Choroid plexus epithelial cell (primary cell): ENCODE measurements at regions not wholly inside any gene's neighbourhood (a gene's known extent, or its start where the extent isn't known, plus 50 kb on each side); places are given as distances from the start of the nearest gene placed in this dataset.
"Not testable (repeated sequence)": the region's sequence is repeated elsewhere in the genome, so short reads cannot be mapped to it uniquely, and the experiment has no call there.

Source experiments
- DNase-seq: peaks from one replicate; pipeline ENCODE4 v3.0.0-alpha.2; 2010; ENCODE audit warnings: low read depth
- H3K4me3 ChIP-seq: 2 replicates; pipeline ENCODE4 v1.5.1; 2011; ENCODE audit warnings: low read depth, mild to moderate bottlenecking, control low read depth, low read length, moderate library complexity
- TF ChIP-seq, protein P1 (sequence below): conservative IDR thresholded peaks from 2 replicates; pipeline ENCODE4 v1.5.1; 2011; ENCODE audit warnings: low read depth, mild to moderate bottlenecking, control low read depth, inconsistent platforms, low read length, moderate library complexity

GRCh38 chr5:86536396-86536795 lies 81.3 kb upstream of the COX7C start:
- TF ChIP-seq, protein P1, sequence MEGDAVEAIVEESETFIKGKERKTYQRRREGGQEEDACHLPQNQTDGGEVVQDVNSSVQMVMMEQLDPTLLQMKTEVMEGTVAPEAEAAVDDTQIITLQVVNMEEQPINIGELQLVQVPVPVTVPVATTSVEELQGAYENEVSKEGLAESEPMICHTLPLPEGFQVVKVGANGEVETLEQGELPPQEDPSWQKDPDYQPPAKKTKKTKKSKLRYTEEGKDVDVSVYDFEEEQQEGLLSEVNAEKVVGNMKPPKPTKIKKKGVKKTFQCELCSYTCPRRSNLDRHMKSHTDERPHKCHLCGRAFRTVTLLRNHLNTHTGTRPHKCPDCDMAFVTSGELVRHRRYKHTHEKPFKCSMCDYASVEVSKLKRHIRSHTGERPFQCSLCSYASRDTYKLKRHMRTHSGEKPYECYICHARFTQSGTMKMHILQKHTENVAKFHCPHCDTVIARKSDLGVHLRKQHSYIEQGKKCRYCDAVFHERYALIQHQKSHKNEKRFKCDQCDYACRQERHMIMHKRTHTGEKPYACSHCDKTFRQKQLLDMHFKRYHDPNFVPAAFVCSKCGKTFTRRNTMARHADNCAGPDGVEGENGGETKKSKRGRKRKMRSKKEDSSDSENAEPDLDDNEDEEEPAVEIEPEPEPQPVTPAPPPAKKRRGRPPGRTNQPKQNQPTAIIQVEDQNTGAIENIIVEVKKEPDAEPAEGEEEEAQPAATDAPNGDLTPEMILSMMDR, result no peak
- no peak for DNase-seq
- H3K4me3 ChIP-seq, result no peak overlapping the region

- TF ChIP-seq, protein P1, result no peak
- no peak for DNase-seq
- H3K4me3 ChIP-seq, result no peak overlapping the region
These were observed 75.2 kb upstream of the COX7C start for GRCh38 chr5:86542532-86542931.

DNA sequence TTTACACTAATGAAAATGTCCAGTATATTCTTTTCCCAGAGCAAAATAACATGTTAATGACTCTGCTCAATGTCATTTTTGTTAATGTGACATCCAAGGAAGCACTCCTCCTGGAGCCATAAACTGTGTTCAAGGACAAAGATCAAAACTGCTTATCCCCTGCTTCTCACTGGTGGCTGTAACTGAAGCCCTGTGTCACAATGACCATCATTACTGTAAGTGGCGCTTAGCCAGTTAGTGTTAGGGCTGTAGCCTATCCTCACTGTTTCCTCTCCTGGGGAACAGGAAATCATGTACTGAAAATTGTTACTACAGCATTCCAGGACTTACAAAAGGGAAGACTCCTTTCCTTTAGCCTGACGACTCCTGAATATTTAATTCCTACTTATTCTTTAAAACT lies 71.7 kb upstream of the COX7C start:
- TF ChIP-seq, protein P1, result no peak
- no peak overlapping the region for H3K4me3 ChIP-seq
- DNase-seq, result no peak

DNA sequence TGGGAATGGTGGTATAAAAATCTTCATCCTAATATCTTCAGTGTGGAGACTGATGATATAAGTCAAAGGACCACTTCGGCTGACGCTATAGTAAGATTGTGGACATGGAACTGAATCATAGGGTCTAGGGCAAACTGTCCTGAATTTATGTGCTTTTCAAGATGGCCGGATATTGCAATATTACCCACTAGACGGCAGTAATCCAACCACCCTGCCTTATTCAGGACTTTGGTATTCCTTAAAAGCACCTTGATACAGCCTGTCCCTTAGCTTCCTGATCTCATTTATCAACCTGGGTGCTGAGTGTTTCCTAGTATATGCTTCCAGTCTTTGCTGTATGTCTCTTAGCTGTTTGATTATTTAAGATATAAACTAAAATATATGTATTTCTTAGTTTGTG lies 71.2 kb upstream of the COX7C start:
- TF ChIP-seq, protein P1, result no peak
- DNase-seq, result no peak

DNA sequence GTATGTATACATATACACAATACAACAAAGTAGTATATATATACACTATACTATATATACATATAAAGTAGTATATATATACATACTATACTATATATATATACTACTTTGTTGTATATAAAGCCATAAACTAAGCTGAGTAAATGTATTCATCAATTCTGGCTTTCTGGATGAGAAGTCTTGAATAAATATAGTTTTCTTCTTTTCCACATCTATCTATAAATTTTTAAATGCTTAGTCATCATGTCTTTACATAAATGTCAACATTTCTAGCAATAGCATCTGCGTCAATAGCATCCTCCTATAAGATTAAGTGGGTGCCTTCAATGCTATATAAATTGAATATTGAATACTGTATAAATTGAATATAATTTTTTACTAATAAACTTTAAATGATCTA lies 63.1 kb upstream of the COX7C start:
- no peak overlapping the region for H3K4me3 ChIP-seq
- no peak for DNase-seq
- TF ChIP-seq, protein P1, result no peak

More for the DNA sequence above, 71.2 kb upstream of the COX7C start:
- H3K4me3 ChIP-seq, result no peak overlapping the region

DNA sequence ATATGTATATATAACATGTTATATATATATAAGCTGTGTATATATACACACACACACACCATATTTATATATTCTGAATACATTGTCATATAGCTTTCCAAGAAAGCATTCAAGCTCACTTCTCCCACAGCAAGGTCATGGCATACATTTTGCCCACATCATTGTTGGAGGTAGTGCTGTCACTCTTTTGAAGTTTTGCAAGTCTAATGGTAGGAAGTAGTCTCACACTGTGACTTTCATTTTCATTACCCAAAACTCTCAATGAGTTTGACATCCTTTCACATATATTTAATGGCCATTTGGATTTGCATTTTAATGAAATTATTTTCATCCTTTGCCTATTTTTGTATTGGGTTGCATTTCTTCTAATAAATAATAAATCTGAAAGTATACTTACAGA lies 59.8 kb upstream of the COX7C start:
- H3K4me3 ChIP-seq, result no peak overlapping the region
- DNase-seq, result no peak
- TF ChIP-seq, protein P1, result no peak

GRCh38 chr5:86565197-86565789 lies 52.4 kb upstream of the COX7C start:
- no peak overlapping the region for H3K4me3 ChIP-seq
- TF ChIP-seq, protein P1, result no peak
- no peak for DNase-seq

DNA sequence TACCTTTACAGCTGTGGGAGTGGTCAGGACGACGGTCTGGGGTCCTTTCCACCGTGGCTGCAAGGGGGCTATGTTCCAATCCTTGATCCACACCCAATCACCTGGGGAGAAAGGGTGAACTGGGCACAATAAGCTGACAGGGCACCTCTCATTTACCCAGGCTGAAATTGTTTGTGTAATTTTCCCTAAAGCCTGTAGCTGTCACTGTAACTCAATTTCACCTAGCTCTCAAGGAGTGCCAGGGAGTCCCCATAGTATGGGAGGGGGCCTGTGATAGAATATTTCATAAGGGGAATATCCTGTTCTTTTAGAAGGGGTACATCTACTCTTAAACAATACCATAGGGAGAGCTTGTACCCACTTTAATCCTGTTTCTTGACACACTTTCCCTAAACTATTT lies 51.7 kb upstream of the COX7C start:
- not testable (repeated sequence) for H3K4me3 ChIP-seq, DNase-seq
